ENCODE measurements at regions not wholly inside any gene's neighbourhood (a gene's known extent, or its start where the extent isn't known, plus 50 kb on each side); places are given as distances from the start of the nearest gene placed in this dataset.

DNA sequence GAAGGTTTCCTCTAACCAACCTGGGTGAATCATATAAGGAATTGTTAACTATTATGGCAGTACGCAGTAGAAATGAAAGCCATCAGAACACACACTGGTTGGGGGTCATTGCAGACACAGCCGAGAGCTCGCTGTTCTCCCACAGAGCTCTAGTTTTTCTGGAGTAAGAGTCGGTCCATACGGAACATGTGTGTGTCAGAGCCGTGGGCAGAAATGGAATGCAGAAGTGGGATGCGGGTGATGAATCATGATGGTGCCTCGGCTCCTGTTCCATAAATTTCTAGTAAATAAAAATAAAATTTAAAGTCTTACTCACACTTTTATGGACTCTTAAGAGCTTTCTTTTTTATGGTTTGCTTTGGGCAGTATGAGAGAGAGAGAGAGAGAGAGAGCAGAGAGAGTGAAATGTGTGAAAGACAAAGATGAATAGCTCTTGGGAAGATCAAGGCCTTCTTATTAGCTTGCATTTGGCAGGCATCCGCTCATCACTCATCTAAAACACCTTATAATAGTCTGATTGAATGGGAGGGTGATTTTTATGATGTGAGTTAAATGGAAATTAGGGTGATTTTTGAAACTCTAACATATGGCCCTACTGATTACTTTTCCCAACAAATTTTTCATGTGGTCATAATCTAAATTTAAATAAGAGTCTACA lies 98.8 kb upstream of the PFKP start:
- TF ChIP-seq, protein P1, sequence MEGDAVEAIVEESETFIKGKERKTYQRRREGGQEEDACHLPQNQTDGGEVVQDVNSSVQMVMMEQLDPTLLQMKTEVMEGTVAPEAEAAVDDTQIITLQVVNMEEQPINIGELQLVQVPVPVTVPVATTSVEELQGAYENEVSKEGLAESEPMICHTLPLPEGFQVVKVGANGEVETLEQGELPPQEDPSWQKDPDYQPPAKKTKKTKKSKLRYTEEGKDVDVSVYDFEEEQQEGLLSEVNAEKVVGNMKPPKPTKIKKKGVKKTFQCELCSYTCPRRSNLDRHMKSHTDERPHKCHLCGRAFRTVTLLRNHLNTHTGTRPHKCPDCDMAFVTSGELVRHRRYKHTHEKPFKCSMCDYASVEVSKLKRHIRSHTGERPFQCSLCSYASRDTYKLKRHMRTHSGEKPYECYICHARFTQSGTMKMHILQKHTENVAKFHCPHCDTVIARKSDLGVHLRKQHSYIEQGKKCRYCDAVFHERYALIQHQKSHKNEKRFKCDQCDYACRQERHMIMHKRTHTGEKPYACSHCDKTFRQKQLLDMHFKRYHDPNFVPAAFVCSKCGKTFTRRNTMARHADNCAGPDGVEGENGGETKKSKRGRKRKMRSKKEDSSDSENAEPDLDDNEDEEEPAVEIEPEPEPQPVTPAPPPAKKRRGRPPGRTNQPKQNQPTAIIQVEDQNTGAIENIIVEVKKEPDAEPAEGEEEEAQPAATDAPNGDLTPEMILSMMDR (IDR thresholded peaks at IDR 0.05; ENCODE audit: insufficient read depth, low read length, poor library complexity, severe bottlenecking), result no peak
- no peak for TF ChIP-seq EZH2phosphoT487 (conservative IDR thresholded peaks at IDR 0.05; ENCODE audit: low read length)

Data from SU-DHL-6 (cell line).